Endothelial cell of umbilical vein (primary cell): ENCODE measurements at regions not wholly inside any gene's neighbourhood (a gene's known extent, or its start where the extent isn't known, plus 50 kb on each side); places are given as distances from the start of the nearest gene placed in this dataset.

Experiments
- EZH2 ChIP-seq: IDR thresholded peaks from 2 replicates; pipeline ENCODE4 v1.6.1; 2012; ENCODE audit warnings: borderline replicate concordance, low read depth, mild to moderate bottlenecking, moderate library complexity, low read length, inconsistent platforms; ENCODE audit not compliant: severe bottlenecking
- FOS ChIP-seq: IDR thresholded peaks from 2 replicates; pipeline ENCODE4 v1.6.1; 2011; ENCODE audit warnings: mild to moderate bottlenecking, low read length, moderate library complexity, borderline replicate concordance; ENCODE audit not compliant: insufficient read depth
- POLR2A ChIP-seq: IDR thresholded peaks from 2 replicates; pipeline ENCODE4 v1.6.1; 2012; ENCODE audit warnings: low read depth, mild to moderate bottlenecking, control low read depth, low read length
- POLR2AphosphoS5 ChIP-seq: IDR thresholded peaks from 2 replicates; pipeline ENCODE4 v1.6.1; 2012; ENCODE audit warnings: low read depth, mild to moderate bottlenecking, control low read depth, low read length, moderate library complexity; ENCODE audit not compliant: insufficient read depth
- TF ChIP-seq, protein P1 (sequence below), 2 donors: IDR thresholded peaks; 1 replicate in 1 of 2; 2 replicates in 1 of 2; pipeline ENCODE4 v1.5.1; 2011; ENCODE audit warnings: low read length in 2 of 2, mild to moderate bottlenecking in 2 of 2, moderate library complexity in 2 of 2, control low read depth in 1 of 2, inconsistent platforms in 1 of 2, low read depth in 1 of 2; ENCODE audit not compliant: insufficient read depth in 1 of 2; ENCODE audit errors: extremely low read depth in 1 of 2

DNA sequence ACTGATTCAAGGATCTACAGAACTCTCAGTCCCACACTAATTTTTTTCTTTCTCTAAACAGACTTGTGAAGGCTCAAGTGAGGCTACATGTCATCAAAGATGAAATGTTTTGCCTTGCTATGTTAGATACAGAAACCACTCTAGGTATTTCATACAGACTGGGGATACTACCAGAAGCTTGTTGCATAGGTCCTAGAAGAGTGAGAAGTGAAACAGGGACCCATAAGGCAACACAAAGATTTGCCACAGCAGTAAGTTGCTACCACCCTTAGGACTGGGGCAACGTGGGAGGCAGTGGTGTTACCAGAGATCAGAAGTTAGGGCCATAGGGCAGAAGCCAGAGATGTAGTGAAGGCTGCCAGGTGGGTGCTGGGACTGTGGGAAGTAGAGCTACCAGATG, 50.7 kb upstream of the MID1IP1 start:
- TF ChIP-seq, protein P1, sequence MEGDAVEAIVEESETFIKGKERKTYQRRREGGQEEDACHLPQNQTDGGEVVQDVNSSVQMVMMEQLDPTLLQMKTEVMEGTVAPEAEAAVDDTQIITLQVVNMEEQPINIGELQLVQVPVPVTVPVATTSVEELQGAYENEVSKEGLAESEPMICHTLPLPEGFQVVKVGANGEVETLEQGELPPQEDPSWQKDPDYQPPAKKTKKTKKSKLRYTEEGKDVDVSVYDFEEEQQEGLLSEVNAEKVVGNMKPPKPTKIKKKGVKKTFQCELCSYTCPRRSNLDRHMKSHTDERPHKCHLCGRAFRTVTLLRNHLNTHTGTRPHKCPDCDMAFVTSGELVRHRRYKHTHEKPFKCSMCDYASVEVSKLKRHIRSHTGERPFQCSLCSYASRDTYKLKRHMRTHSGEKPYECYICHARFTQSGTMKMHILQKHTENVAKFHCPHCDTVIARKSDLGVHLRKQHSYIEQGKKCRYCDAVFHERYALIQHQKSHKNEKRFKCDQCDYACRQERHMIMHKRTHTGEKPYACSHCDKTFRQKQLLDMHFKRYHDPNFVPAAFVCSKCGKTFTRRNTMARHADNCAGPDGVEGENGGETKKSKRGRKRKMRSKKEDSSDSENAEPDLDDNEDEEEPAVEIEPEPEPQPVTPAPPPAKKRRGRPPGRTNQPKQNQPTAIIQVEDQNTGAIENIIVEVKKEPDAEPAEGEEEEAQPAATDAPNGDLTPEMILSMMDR (IDR thresholded peaks at IDR 0.05; ENCODE audit: extremely low read depth in 1 of 2, insufficient read depth in 1 of 2, low read depth in 1 of 2, low read length in 2 of 2): no peak
- TF ChIP-seq POLR2A: no peak
- no peak for TF ChIP-seq POLR2AphosphoS5
- TF ChIP-seq FOS: no peak
- TF ChIP-seq EZH2: no peak
